Mucosa of descending colon (tissue), 3 donors: ENCODE measurements at regions not wholly inside any gene's neighbourhood (a gene's known extent, or its start where the extent isn't known, plus 50 kb on each side); places are given as distances from the start of the nearest gene placed in this dataset.

ENCODE experiments used
- ATAC-seq: fragments of 200-7000 bp; cut with Tn5 transposase; one replicate; pipeline ENCODE4 v1.9.1; 2020; ENCODE audit warnings: mild to moderate bottlenecking, moderate library complexity
- DNase-seq, 3 donors: peaks; one replicate each; pipeline ENCODE4 v3.0.0-alpha.2; 2020
- H3K36me3 ChIP-seq: fragments of 200-600 bp; one replicate; pipeline ENCODE4 v1.8.0; 2021; ENCODE audit warnings: low read depth, mild to moderate bottlenecking
- H3K4me1 ChIP-seq: fragments of 200-600 bp; one replicate; pipeline ENCODE4 v1.8.0; 2021; ENCODE audit warnings: low read depth, mild to moderate bottlenecking
- H3K4me3 ChIP-seq: fragments of 200-600 bp; one replicate; pipeline ENCODE4 v1.8.0; 2021; ENCODE audit warnings: mild to moderate bottlenecking
- H3K9me3 ChIP-seq: fragments of 200-600 bp; one replicate; pipeline ENCODE4 v1.8.0; 2021; ENCODE audit warnings: mild to moderate bottlenecking
- CTCF ChIP-seq: fragments of 200-600 bp; IDR thresholded peaks from one replicate; pipeline ENCODE4 v1.8.0; 2022; ENCODE audit warnings: antibody characterized with exemption, mild to moderate bottlenecking
- intact Hi-C, 2 donors: fragments of 100-400 bp; cut with DNase I in 1 of 2; cut with micrococcal nuclease in 1 of 2; formaldehyde crosslinking; loops; one replicate each; pipeline versions ENCODE4 v1.11.0 to v1.11.1; 2022; cut with DNase I, micrococcal nuclease
- donor health status: DM: no; HTN: no; CAD: no; lungs with moderate emphysema.
- donor health status: DM: no; HTN: no; CAD: no.
- donor health status: DM: no; HTN: yes; CAD: no.

GRCh38 chr4:42724451-42724850 is 67.5 kb upstream of the ATP8A1 start:
- TF ChIP-seq CTCF, result no peak
- no peak for ATAC-seq
- Histone ChIP-seq H3K9me3 (no peaks in the 10 kb centered on the region), H3K4me3 (no peak overlapping the region), H3K36me3 (no peaks in the 10 kb centered on the region), H3K4me1 (no peaks in the 10 kb centered on the region)
- DNase-seq, result no peak
- intact Hi-C loops, result no loop called here

GRCh38 chr4:42720533-42720932 is 63.6 kb upstream of the ATP8A1 start:
- no peak for TF ChIP-seq CTCF
- ATAC-seq (no peak), DNase-seq (no peak)
- intact Hi-C loops, result no loop called here
- H3K9me3 ChIP-seq, result no peaks in the 10 kb centered on the region
- no peaks in the 10 kb centered on the region for H3K4me1 ChIP-seq
- no peak overlapping the region for H3K4me3 ChIP-seq
- H3K36me3 ChIP-seq, result no peaks in the 10 kb centered on the region

- H3K36me3 ChIP-seq, result no peaks in the 10 kb centered on the region
- intact Hi-C loops, result no loop called here
- no peak overlapping the region for H3K4me3 ChIP-seq
- ATAC-seq (no peak), DNase-seq (no peak)
- H3K4me1 ChIP-seq, result no peaks in the 10 kb centered on the region
- no peaks in the 10 kb centered on the region for H3K9me3 ChIP-seq
- no peak for TF ChIP-seq CTCF
Observed at GRCh38 chr4:42719257-42719656, 62.4 kb upstream of the ATP8A1 start.

GRCh38 chr4:42718336-42718735 is 61.4 kb upstream of the ATP8A1 start:
- no peak for DNase-seq
- intact Hi-C loops, result no loop called here
- no peak for TF ChIP-seq CTCF
- Histone ChIP-seq H3K4me1 (no peaks in the 10 kb centered on the region), H3K9me3 (no peaks in the 10 kb centered on the region), H3K36me3 (no peaks in the 10 kb centered on the region), H3K4me3 (no peak overlapping the region)
- no peak for ATAC-seq

GRCh38 chr4:42716996-42717395 is 60.1 kb upstream of the ATP8A1 start:
- ATAC-seq, result no peak
- intact Hi-C loops, result no loop called here
- no peaks in the 10 kb centered on the region for H3K36me3 ChIP-seq

More at GRCh38 chr4:42716996-42717395, 60.1 kb upstream of the ATP8A1 start:
- TF ChIP-seq CTCF, result no peak
- no peak overlapping the region for H3K4me3 ChIP-seq
- H3K4me1 ChIP-seq, result no peaks in the 10 kb centered on the region
- H3K9me3 ChIP-seq, result no peaks in the 10 kb centered on the region
- no peak for DNase-seq
